ENCODE measurements at regions not wholly inside any gene's neighbourhood (a gene's known extent, or its start where the extent isn't known, plus 50 kb on each side); places are given as distances from the start of the nearest gene placed in this dataset.

- no peak for TF ChIP-seq CTCF (IDR thresholded peaks at IDR 0.05)
- TF ChIP-seq POLR2A (IDR thresholded peaks at IDR 0.05): no peak
These were observed 330.1 kb downstream of the CMPK2 start for GRCh38 chr2:6535572-6535971.

Data from right lobe of liver (tissue), 4 donors.